ENCODE measurements at regions not wholly inside any gene's neighbourhood (a gene's known extent, or its start where the extent isn't known, plus 50 kb on each side); places are given as distances from the start of the nearest gene placed in this dataset.

DNA sequence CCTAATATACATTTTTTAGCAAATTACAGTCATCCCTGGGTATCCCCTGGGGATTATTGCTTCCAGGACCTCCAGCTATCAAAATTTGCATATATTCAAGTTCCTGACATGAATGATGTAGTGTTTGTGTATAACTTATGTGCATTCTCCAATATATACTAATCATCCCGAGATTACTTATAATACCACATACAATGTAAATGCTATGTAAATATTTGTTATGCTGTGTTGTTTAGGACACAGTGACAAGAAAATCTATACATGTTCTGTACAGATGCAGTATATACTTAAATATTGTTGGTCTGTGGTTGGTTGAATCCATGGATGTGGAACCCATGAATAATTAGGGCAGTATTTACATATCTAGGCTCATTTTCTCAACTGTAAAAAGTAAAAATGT is 1060.3 kb downstream of the DSC3 start:
- WGBS, 3 donors = 61 to 79% (median 65%) methylated on average over 1 of the region's 1 CpG
- FAIRE-seq = no peak

GRCh38 chr18:29979881-29980280 is 1062.7 kb downstream of the DSC3 start:
- H3K36me3 ChIP-seq (ENCODE audit: control insufficient read depth in 3 of 3, insufficient read depth in 2 of 3, low read depth in 1 of 3, low read length in 3 of 3) = no peaks in the 10 kb centered on the region
- WGBS, 3 donors = 90 to 94% (median 94%) methylated on average over 1 of the region's 1 CpG
- no peak overlapping the region for H3K27ac ChIP-seq (ENCODE audit: low read depth in 1 of 3, low read length in 2 of 3)
- no peak overlapping the region for H3K4me3 ChIP-seq (ENCODE audit: low read depth in 1 of 3, low read length in 3 of 3)
- DNase-seq (no peak), FAIRE-seq (no peak)
- no peaks in the 10 kb centered on the region for H3K27me3 ChIP-seq (ENCODE audit: control insufficient read depth in 3 of 3, insufficient read depth in 3 of 3, low read length in 3 of 3)
- no peaks in the 10 kb centered on the region for H3K4me1 ChIP-seq (ENCODE audit: control insufficient read depth in 3 of 3, insufficient read depth in 2 of 3, low read depth in 1 of 3, low read length in 2 of 3)
- no peaks in the 10 kb centered on the region for H3K9me3 ChIP-seq (ENCODE audit: control insufficient read depth in 2 of 2, insufficient read depth in 1 of 2, low read depth in 1 of 2, low read length in 1 of 2)

More for the DNA sequence above, 1060.3 kb downstream of the DSC3 start:
- H3K27ac ChIP-seq (ENCODE audit: low read depth in 1 of 3, low read length in 2 of 3) = no peak overlapping the region
- H3K27me3 ChIP-seq (ENCODE audit: control insufficient read depth in 3 of 3, insufficient read depth in 3 of 3, low read length in 3 of 3) = no peaks in the 10 kb centered on the region
- H3K4me1 ChIP-seq (ENCODE audit: control insufficient read depth in 3 of 3, insufficient read depth in 2 of 3, low read depth in 1 of 3, low read length in 2 of 3) = no peaks in the 10 kb centered on the region
- no peaks in the 10 kb centered on the region for H3K9me3 ChIP-seq (ENCODE audit: control insufficient read depth in 2 of 2, insufficient read depth in 1 of 2, low read depth in 1 of 2, low read length in 1 of 2)
- H3K4me3 ChIP-seq (ENCODE audit: low read depth in 1 of 3, low read length in 3 of 3) = no peak overlapping the region
- DNase-seq = no peak
- H3K36me3 ChIP-seq (ENCODE audit: control insufficient read depth in 3 of 3, insufficient read depth in 2 of 3, low read depth in 1 of 3, low read length in 3 of 3) = no peaks in the 10 kb centered on the region

- FAIRE-seq (no peak), DNase-seq (no peak)
- H3K27ac ChIP-seq (ENCODE audit: low read depth in 1 of 3, low read length in 2 of 3) = no peak overlapping the region
- H3K27me3 ChIP-seq (ENCODE audit: control insufficient read depth in 3 of 3, insufficient read depth in 3 of 3, low read length in 3 of 3) = no peaks in the 10 kb centered on the region
- no peaks in the 10 kb centered on the region for H3K4me1 ChIP-seq (ENCODE audit: control insufficient read depth in 3 of 3, insufficient read depth in 2 of 3, low read depth in 1 of 3, low read length in 2 of 3)
- no peak overlapping the region for H3K4me3 ChIP-seq (ENCODE audit: low read depth in 1 of 3, low read length in 3 of 3)
- no peaks in the 10 kb centered on the region for H3K36me3 ChIP-seq (ENCODE audit: control insufficient read depth in 3 of 3, insufficient read depth in 2 of 3, low read depth in 1 of 3, low read length in 3 of 3)
- H3K9me3 ChIP-seq (ENCODE audit: control insufficient read depth in 2 of 2, insufficient read depth in 1 of 2, low read depth in 1 of 2, low read length in 1 of 2) = no peaks in the 10 kb centered on the region
These were observed 1072.7 kb downstream of the DSC3 start for GRCh38 chr18:29969876-29970275.

- FAIRE-seq = no peak
These were observed 1080.0 kb downstream of the DSC3 start for GRCh38 chr18:29962579-29962978.

DNA sequence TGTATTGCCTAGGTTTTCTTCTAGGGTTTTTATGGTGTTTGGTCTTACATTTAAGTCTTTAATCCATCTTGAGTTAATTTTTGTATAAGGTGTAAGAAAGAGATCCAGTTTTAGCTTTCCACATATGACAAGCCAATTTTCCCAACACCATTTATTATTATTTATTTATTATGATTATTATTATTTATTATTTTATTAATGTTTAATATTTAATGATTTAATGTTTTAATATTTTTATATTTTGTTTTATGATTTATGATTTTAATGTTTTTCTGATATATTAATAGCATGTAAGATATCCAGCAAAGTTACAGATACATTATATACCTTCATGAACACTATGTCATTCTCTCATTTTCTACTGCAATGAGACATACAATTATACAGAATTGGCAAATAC is 1082.0 kb downstream of the DSC3 start:
- H3K4me3 ChIP-seq (ENCODE audit: low read depth in 1 of 3, low read length in 3 of 3) = no peak overlapping the region
- no peak for DNase-seq
- H3K4me1 ChIP-seq (ENCODE audit: control insufficient read depth in 3 of 3, insufficient read depth in 2 of 3, low read depth in 1 of 3, low read length in 2 of 3) = no peaks in the 10 kb centered on the region
- no peak overlapping the region for H3K27ac ChIP-seq (ENCODE audit: low read depth in 1 of 3, low read length in 2 of 3)
- no peaks in the 10 kb centered on the region for H3K27me3 ChIP-seq (ENCODE audit: control insufficient read depth in 3 of 3, insufficient read depth in 3 of 3, low read length in 3 of 3)
- no peaks in the 10 kb centered on the region for H3K36me3 ChIP-seq (ENCODE audit: control insufficient read depth in 3 of 3, insufficient read depth in 2 of 3, low read depth in 1 of 3, low read length in 3 of 3)
- H3K9me3 ChIP-seq (ENCODE audit: control insufficient read depth in 2 of 2, insufficient read depth in 1 of 2, low read depth in 1 of 2, low read length in 1 of 2) = no peaks in the 10 kb centered on the region
- FAIRE-seq = peak; percentile 47

More at GRCh38 chr18:29962579-29962978, 1080.0 kb downstream of the DSC3 start:
- 18 to 49% (median 24%) methylated on average over 3 of the region's 3 CpGs for WGBS, 3 donors
- no peak overlapping the region for H3K27ac ChIP-seq (ENCODE audit: low read depth in 1 of 3, low read length in 2 of 3)
- no peaks in the 10 kb centered on the region for H3K27me3 ChIP-seq (ENCODE audit: control insufficient read depth in 3 of 3, insufficient read depth in 3 of 3, low read length in 3 of 3)
- H3K36me3 ChIP-seq (ENCODE audit: control insufficient read depth in 3 of 3, insufficient read depth in 2 of 3, low read depth in 1 of 3, low read length in 3 of 3) = no peaks in the 10 kb centered on the region
- no peaks in the 10 kb centered on the region for H3K9me3 ChIP-seq (ENCODE audit: control insufficient read depth in 2 of 2, insufficient read depth in 1 of 2, low read depth in 1 of 2, low read length in 1 of 2)
- no peaks in the 10 kb centered on the region for H3K4me1 ChIP-seq (ENCODE audit: control insufficient read depth in 3 of 3, insufficient read depth in 2 of 3, low read depth in 1 of 3, low read length in 2 of 3)
- no peak overlapping the region for H3K4me3 ChIP-seq (ENCODE audit: low read depth in 1 of 3, low read length in 3 of 3)
- DNase-seq = no peak

DNA sequence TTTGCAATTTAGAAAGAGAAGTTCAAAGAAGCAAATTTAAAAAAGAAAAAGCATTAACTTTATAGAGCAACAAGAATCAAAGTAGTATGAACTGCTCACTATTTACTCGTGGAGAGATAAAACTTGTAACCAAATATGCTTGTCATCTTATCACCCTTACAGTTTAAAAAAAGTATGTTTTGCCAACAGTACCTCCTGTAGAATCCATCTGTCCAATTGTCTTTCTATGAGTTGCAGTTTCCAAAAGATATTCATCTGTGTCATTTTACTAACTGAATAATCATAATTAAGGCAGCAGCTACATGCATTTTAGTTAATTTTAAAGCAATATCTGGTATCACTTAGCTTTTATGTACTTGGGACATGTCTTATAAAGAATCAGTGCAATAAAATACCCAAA is 1112.3 kb downstream of the DSC3 start:
- no peaks in the 10 kb centered on the region for H3K27me3 ChIP-seq (ENCODE audit: control insufficient read depth in 3 of 3, insufficient read depth in 3 of 3, low read length in 3 of 3)
- H3K27ac ChIP-seq (ENCODE audit: low read depth in 1 of 3, low read length in 2 of 3) = no peak overlapping the region
- WGBS, 3 donors = 11 to 47% (median 16%) methylated on average over 1 of the region's 1 CpG
- DNase-seq (no peak), FAIRE-seq (no peak)
- no peaks in the 10 kb centered on the region for H3K4me1 ChIP-seq (ENCODE audit: control insufficient read depth in 3 of 3, insufficient read depth in 2 of 3, low read depth in 1 of 3, low read length in 2 of 3)
- no peaks in the 10 kb centered on the region for H3K9me3 ChIP-seq (ENCODE audit: control insufficient read depth in 2 of 2, insufficient read depth in 1 of 2, low read depth in 1 of 2, low read length in 1 of 2)
- H3K36me3 ChIP-seq (ENCODE audit: control insufficient read depth in 3 of 3, insufficient read depth in 2 of 3, low read depth in 1 of 3, low read length in 3 of 3) = no peaks in the 10 kb centered on the region
- H3K4me3 ChIP-seq (ENCODE audit: low read depth in 1 of 3, low read length in 3 of 3) = no peak overlapping the region

DNA sequence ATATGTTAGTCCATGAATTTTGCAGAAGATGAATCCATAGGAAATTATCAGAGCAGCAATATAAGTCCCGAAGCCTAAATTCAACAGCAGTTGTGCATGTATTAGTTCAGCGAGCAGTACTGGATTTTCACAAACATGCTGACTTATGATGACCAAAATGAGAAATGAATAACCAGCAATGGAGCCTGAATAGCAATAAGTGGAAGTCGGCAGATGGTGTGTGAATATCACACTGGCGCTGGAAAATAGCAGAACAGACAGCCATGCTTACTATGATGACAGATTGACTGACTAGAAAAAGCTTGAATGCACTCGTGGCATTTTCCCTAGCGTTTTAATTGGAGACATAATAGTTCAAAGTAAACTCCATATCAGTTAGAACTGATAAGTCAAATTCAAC is 1114.5 kb downstream of the DSC3 start:
- no peak overlapping the region for H3K27ac ChIP-seq (ENCODE audit: low read depth in 1 of 3, low read length in 2 of 3)
- H3K9me3 ChIP-seq (ENCODE audit: control insufficient read depth in 2 of 2, insufficient read depth in 1 of 2, low read depth in 1 of 2, low read length in 1 of 2) = no peaks in the 10 kb centered on the region
- WGBS, 3 donors = 69 to 81% (median 74%) methylated on average over 6 of the region's 6 CpGs
- H3K4me3 ChIP-seq (ENCODE audit: low read depth in 1 of 3, low read length in 3 of 3) = no peak overlapping the region
- H3K27me3 ChIP-seq (ENCODE audit: control insufficient read depth in 3 of 3, insufficient read depth in 3 of 3, low read length in 3 of 3) = no peaks in the 10 kb centered on the region
- no peaks in the 10 kb centered on the region for H3K36me3 ChIP-seq (ENCODE audit: control insufficient read depth in 3 of 3, insufficient read depth in 2 of 3, low read depth in 1 of 3, low read length in 3 of 3)
- H3K4me1 ChIP-seq (ENCODE audit: control insufficient read depth in 3 of 3, insufficient read depth in 2 of 3, low read depth in 1 of 3, low read length in 2 of 3) = no peaks in the 10 kb centered on the region
- DNase-seq (no peak), FAIRE-seq (no peak)

DNA sequence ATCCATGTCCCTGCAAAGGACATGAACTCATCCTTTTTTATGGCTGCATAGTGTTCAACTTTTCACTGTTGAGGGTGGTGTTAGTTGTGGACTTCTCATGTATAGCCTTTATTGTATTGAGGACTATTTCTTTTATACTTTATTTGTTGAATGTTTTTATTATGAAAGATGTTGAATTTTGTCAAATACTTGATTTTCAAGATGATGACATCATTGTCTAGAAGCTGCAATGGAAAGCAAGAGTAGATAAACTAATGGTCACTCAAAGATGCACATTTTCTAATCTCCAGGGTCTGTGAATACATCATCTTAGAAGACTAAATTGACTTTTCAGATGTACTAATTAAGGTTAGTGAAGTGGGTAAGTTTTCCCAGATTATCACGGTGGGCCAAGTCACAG is 1117.0 kb downstream of the DSC3 start:
- Histone ChIP-seq H3K27ac (ENCODE audit: low read depth in 1 of 3, low read length in 2 of 3) (no peak overlapping the region), H3K36me3 (ENCODE audit: control insufficient read depth in 3 of 3, insufficient read depth in 2 of 3, low read depth in 1 of 3, low read length in 3 of 3) (no peaks in the 10 kb centered on the region), H3K4me1 (ENCODE audit: control insufficient read depth in 3 of 3, insufficient read depth in 2 of 3, low read depth in 1 of 3, low read length in 2 of 3) (no peaks in the 10 kb centered on the region), H3K4me3 (ENCODE audit: low read depth in 1 of 3, low read length in 3 of 3) (no peak overlapping the region), H3K27me3 (ENCODE audit: control insufficient read depth in 3 of 3, insufficient read depth in 3 of 3, low read length in 3 of 3) (no peaks in the 10 kb centered on the region), H3K9me3 (ENCODE audit: control insufficient read depth in 2 of 2, insufficient read depth in 1 of 2, low read depth in 1 of 2, low read length in 1 of 2) (no peaks in the 10 kb centered on the region)
- WGBS, 3 donors = 75 to 92% (median 83%) methylated on average over 1 of the region's 1 CpG
- FAIRE-seq (no peak), DNase-seq (no peak)

- Histone ChIP-seq H3K36me3 (ENCODE audit: control insufficient read depth in 3 of 3, insufficient read depth in 2 of 3, low read depth in 1 of 3, low read length in 3 of 3) (no peaks in the 10 kb centered on the region), H3K4me3 (ENCODE audit: low read depth in 1 of 3, low read length in 3 of 3) (no peak overlapping the region), H3K9me3 (ENCODE audit: control insufficient read depth in 2 of 2, insufficient read depth in 1 of 2, low read depth in 1 of 2, low read length in 1 of 2) (no peaks in the 10 kb centered on the region), H3K27me3 (ENCODE audit: control insufficient read depth in 3 of 3, insufficient read depth in 3 of 3, low read length in 3 of 3) (no peaks in the 10 kb centered on the region), H3K4me1 (ENCODE audit: control insufficient read depth in 3 of 3, insufficient read depth in 2 of 3, low read depth in 1 of 3, low read length in 2 of 3) (no peaks in the 10 kb centered on the region), H3K27ac (ENCODE audit: low read depth in 1 of 3, low read length in 2 of 3) (no peak overlapping the region)
- 74 to 82% (median 75%) methylated on average over 7 of the region's 7 CpGs for WGBS, 3 donors
- no peak for DNase-seq
- FAIRE-seq = no peak
These were observed 1130.2 kb downstream of the DSC3 start for GRCh38 chr18:29912351-29912750.

Measured in small intestine (tissue), 7 donors.